Right renal pelvis (tissue), 4 donors: ENCODE measurements at regions not wholly inside any gene's neighbourhood (a gene's known extent, or its start where the extent isn't known, plus 50 kb on each side); places are given as distances from the start of the nearest gene placed in this dataset.
"Not testable (repeated sequence)": the region's sequence is repeated elsewhere in the genome, so short reads cannot be mapped to it uniquely, and the experiment has no call there.

ENCODE experiments used
- DNase-seq, 4 donors: peaks; one replicate each; pipeline ENCODE4 v3.0.0-alpha.2; 2013; ENCODE audit warnings: low read depth in 4 of 4, low spot score in 3 of 4, missing footprints in 1 of 4

GRCh38 chr4:126599746-126600145 is 1033.0 kb upstream of the INTU start:
- DNase-seq: no peak

GRCh38 chr4:126603210-126603609 is 1029.5 kb upstream of the INTU start:
- no peak for DNase-seq

GRCh38 chr4:126603825-126604224 is 1028.9 kb upstream of the INTU start:
- DNase-seq: no peak

GRCh38 chr4:126604268-126604867 is 1028.4 kb upstream of the INTU start:
- DNase-seq: peak in 3 of 4 donors; percentile 5 to 35 (median 22)

- no peak for DNase-seq
Measured at GRCh38 chr4:126610933-126611332, 1021.8 kb upstream of the INTU start.

- no peak for DNase-seq
Measured at GRCh38 chr4:126611900-126612299, 1020.9 kb upstream of the INTU start.

GRCh38 chr4:126614356-126614855 is 1018.4 kb upstream of the INTU start:
- DNase-seq: no peak

- no peak for DNase-seq
Measured at GRCh38 chr4:126616795-126617194, 1016.0 kb upstream of the INTU start.

GRCh38 chr4:126627255-126627654 is 1005.5 kb upstream of the INTU start:
- no peak for DNase-seq

- DNase-seq: no peak
Measured at GRCh38 chr4:126628933-126629332, 1003.8 kb upstream of the INTU start.

GRCh38 chr4:126630230-126630629 is 1002.5 kb upstream of the INTU start:
- no peak for DNase-seq

- DNase-seq: no peak
Measured at GRCh38 chr4:126633306-126633705, 999.5 kb upstream of the INTU start.

- DNase-seq: no peak
Measured at GRCh38 chr4:126637706-126638105, 995.1 kb upstream of the INTU start.

- no peak for DNase-seq
Measured at GRCh38 chr4:126647320-126647719, 985.4 kb upstream of the INTU start.

GRCh38 chr4:126647756-126648397 is 984.9 kb upstream of the INTU start:
- no peak for DNase-seq

GRCh38 chr4:126658411-126658810 is 974.3 kb upstream of the INTU start:
- no peak for DNase-seq

GRCh38 chr4:126661194-126661593 is 971.6 kb upstream of the INTU start:
- DNase-seq: no peak

GRCh38 chr4:126664839-126665238 is 967.9 kb upstream of the INTU start:
- no peak for DNase-seq

- DNase-seq: not testable (repeated sequence)
Measured at GRCh38 chr4:126670038-126670437, 962.7 kb upstream of the INTU start.

- DNase-seq: no peak
Measured at GRCh38 chr4:126678618-126679017, 954.1 kb upstream of the INTU start.

GRCh38 chr4:126679303-126679702 is 953.5 kb upstream of the INTU start:
- DNase-seq: no peak

GRCh38 chr4:126682250-126682649 is 950.5 kb upstream of the INTU start:
- no peak for DNase-seq
